ENCODE measurements at regions not wholly inside any gene's neighbourhood (a gene's known extent, or its start where the extent isn't known, plus 50 kb on each side); places are given as distances from the start of the nearest gene placed in this dataset.

DNA sequence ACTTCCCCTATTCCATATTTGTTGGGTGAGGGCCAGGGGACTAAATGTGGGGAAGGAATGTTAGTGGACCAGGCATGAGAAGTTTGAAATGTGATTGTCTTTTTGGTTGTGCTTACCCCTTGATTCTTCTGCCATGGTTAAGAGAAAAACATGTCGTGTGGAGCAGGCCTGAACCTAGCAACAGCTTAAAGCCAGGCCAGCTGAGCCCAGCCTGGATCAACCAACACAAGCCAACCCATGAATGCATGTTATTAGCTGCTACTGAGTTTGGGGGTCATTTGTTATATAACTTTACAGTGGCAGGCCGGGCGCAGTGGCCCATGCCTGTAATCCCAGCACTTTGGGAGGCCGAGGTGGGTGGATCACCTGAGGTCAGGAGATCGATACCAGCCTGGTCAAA lies 52.4 kb upstream of the TRIO start:
- Histone ChIP-seq H3K9me3 (ENCODE audit: control insufficient read depth, low read length) (no peaks in the 10 kb centered on the region), H3K27me3 (ENCODE audit: control insufficient read depth, insufficient read depth, low read length, poor library complexity, severe bottlenecking) (no peaks in the 10 kb centered on the region), H3K27ac (ENCODE audit: insufficient read depth, low read depth, low read length, poor library complexity, severe bottlenecking) (no peak overlapping the region), H3K4me3 (ENCODE audit: insufficient read depth, low read depth, low read length) (no peak overlapping the region), H3K4me1 (ENCODE audit: control insufficient read depth, insufficient read depth, low read length) (peaks cover 6% of the 10 kb centered on the region), H3K36me3 (ENCODE audit: control insufficient read depth, insufficient read depth, low read length) (no peaks in the 10 kb centered on the region)
- 95 to 98% methylated on average over 5 of the region's 5 CpGs for WGBS, 2 experiments

DNA sequence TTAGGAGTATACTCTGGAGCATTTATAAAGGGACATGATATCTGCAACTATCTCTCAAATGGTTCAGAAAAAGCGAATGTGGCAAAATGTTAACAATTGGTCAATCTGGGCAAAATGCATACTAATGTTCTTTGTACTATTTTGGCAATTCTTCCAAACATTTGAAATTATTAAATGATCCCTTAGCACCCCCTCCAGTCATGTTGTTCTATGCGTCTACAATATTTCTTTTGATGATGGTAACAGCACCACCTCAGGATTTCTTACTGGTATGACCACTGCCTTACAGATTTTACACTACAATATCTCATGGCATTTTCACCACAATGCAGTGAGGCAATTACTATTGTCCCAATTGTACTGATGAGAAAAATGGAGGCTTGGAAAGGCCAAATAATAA lies 52.9 kb upstream of the TRIO start:
- no peaks in the 10 kb centered on the region for H3K27me3 ChIP-seq (ENCODE audit: control insufficient read depth, insufficient read depth, low read length, poor library complexity, severe bottlenecking)

DNA sequence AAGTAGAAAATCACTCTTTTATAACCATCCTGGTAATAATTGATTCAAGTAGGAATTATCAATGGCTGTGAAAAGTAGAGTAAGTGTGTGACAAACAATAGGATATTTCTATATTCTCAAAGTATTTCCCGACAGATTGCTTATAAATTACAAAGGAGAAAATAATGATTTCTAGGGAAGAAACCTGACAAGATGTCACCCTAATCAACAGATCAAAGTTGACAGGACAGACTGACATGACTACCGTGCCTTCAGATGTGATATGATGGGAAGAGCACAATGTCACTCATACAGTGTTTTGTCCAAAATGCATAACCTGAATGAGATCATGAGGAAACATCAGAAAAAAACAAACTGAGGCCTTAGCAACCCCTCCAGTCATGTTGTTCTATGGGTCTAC lies 53.9 kb upstream of the TRIO start:
- no peaks in the 10 kb centered on the region for H3K27me3 ChIP-seq (ENCODE audit: control insufficient read depth, insufficient read depth, low read length, poor library complexity, severe bottlenecking)
- H3K9me3 ChIP-seq (ENCODE audit: control insufficient read depth, low read length) = no peaks in the 10 kb centered on the region
- no peaks in the 10 kb centered on the region for H3K36me3 ChIP-seq (ENCODE audit: control insufficient read depth, insufficient read depth, low read length)
- WGBS, 2 experiments = 94 to 100% methylated on average over 2 of the region's 2 CpGs
- H3K4me1 ChIP-seq (ENCODE audit: control insufficient read depth, insufficient read depth, low read length) = peaks cover 6% of the 10 kb centered on the region
- no peak overlapping the region for H3K4me3 ChIP-seq (ENCODE audit: insufficient read depth, low read depth, low read length)
- H3K27ac ChIP-seq (ENCODE audit: insufficient read depth, low read depth, low read length, poor library complexity, severe bottlenecking) = no peak overlapping the region

More for the DNA sequence above, 52.9 kb upstream of the TRIO start:
- no peaks in the 10 kb centered on the region for H3K9me3 ChIP-seq (ENCODE audit: control insufficient read depth, low read length)
- H3K27ac ChIP-seq (ENCODE audit: insufficient read depth, low read depth, low read length, poor library complexity, severe bottlenecking) = no peak overlapping the region
- 82 to 95% methylated on average over 2 of the region's 2 CpGs for WGBS, 2 experiments
- peaks cover 6% of the 10 kb centered on the region for H3K4me1 ChIP-seq (ENCODE audit: control insufficient read depth, insufficient read depth, low read length)
- no peaks in the 10 kb centered on the region for H3K36me3 ChIP-seq (ENCODE audit: control insufficient read depth, insufficient read depth, low read length)
- H3K4me3 ChIP-seq (ENCODE audit: insufficient read depth, low read depth, low read length) = no peak overlapping the region

DNA sequence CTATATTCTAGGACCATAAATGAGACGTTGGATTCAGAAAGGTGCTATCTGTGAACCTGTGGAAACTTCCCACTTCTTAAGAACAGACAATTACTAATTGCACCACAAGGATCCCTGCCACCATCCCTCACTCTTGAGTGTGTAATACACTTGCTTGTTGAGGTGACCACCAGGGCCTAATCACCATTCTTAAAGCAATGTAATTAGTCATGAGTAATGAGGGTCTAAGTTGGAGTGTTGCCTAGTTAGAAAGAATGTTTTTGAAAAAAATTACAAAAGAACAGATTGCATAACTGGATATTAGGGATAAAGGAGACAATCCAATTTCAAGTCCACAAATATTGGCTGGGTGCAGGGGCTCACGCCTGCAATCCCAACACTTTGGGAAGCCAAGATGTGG lies 56.9 kb upstream of the TRIO start:
- H3K4me3 ChIP-seq (ENCODE audit: insufficient read depth, low read depth, low read length) = no peak overlapping the region
- no peaks in the 10 kb centered on the region for H3K9me3 ChIP-seq (ENCODE audit: control insufficient read depth, low read length)
- H3K36me3 ChIP-seq (ENCODE audit: control insufficient read depth, insufficient read depth, low read length) = no peaks in the 10 kb centered on the region
- 90 to 100% methylated on average over 2 of the region's 2 CpGs for WGBS, 2 experiments
- H3K27me3 ChIP-seq (ENCODE audit: control insufficient read depth, insufficient read depth, low read length, poor library complexity, severe bottlenecking) = no peaks in the 10 kb centered on the region
- no peaks in the 10 kb centered on the region for H3K4me1 ChIP-seq (ENCODE audit: control insufficient read depth, insufficient read depth, low read length)
- H3K27ac ChIP-seq (ENCODE audit: insufficient read depth, low read depth, low read length, poor library complexity, severe bottlenecking) = no peak overlapping the region

DNA sequence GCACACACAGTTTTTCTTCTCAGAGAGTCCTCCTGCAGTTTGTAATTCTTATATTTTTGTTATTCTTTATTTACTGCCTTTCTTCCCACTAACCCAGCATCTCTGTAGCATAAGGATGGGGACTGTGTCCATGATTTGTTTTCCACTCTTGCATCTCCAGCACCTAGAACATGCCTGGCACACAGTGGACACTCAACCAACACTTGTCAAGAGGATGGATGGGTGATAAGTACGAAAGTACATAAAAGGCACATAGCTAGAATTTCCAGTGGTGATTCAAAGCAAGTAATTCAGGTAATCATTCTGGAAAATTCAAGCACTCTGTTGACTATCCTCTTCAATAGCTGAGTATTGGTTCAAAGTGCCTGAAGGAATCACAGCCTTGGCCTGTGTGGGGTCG lies 60.2 kb upstream of the TRIO start:
- H3K4me1 ChIP-seq (ENCODE audit: control insufficient read depth, insufficient read depth, low read length) = no peaks in the 10 kb centered on the region
- no peaks in the 10 kb centered on the region for H3K9me3 ChIP-seq (ENCODE audit: control insufficient read depth, low read length)
- H3K27me3 ChIP-seq (ENCODE audit: control insufficient read depth, insufficient read depth, low read length, poor library complexity, severe bottlenecking) = no peaks in the 10 kb centered on the region
- no peaks in the 10 kb centered on the region for H3K36me3 ChIP-seq (ENCODE audit: control insufficient read depth, insufficient read depth, low read length)
- no peak overlapping the region for H3K4me3 ChIP-seq (ENCODE audit: insufficient read depth, low read depth, low read length)
- 95 to 97% methylated on average over 2 of the region's 2 CpGs for WGBS, 2 experiments
- H3K27ac ChIP-seq (ENCODE audit: insufficient read depth, low read depth, low read length, poor library complexity, severe bottlenecking) = no peak overlapping the region

DNA sequence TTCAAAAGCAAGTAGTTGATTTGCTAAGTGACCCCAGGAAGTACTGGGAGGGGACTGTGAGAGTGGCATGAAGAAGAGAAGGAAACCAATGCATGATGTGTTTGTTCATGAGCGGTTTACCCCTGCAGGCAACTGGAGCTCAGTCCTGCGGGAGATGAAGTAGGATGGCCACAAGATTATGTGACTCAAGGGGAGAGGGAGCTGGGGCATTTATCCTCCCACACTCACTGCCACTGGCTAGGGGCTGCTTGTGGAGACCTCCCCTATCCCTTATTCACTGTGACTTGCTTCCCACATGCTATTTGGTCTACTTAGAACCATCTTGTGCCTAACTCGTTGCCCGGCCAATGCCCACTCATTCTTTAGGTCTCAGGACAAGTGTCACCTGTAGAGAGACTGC lies 60.6 kb upstream of the TRIO start:
- no peaks in the 10 kb centered on the region for H3K36me3 ChIP-seq (ENCODE audit: control insufficient read depth, insufficient read depth, low read length)
- H3K27me3 ChIP-seq (ENCODE audit: control insufficient read depth, insufficient read depth, low read length, poor library complexity, severe bottlenecking) = no peaks in the 10 kb centered on the region
- H3K4me1 ChIP-seq (ENCODE audit: control insufficient read depth, insufficient read depth, low read length) = no peaks in the 10 kb centered on the region
- no peak overlapping the region for H3K27ac ChIP-seq (ENCODE audit: insufficient read depth, low read depth, low read length, poor library complexity, severe bottlenecking)
- H3K4me3 ChIP-seq (ENCODE audit: insufficient read depth, low read depth, low read length) = no peak overlapping the region
- no peaks in the 10 kb centered on the region for H3K9me3 ChIP-seq (ENCODE audit: control insufficient read depth, low read length)
- WGBS, 2 experiments = 69 to 72% methylated on average over 4 of the region's 4 CpGs

DNA sequence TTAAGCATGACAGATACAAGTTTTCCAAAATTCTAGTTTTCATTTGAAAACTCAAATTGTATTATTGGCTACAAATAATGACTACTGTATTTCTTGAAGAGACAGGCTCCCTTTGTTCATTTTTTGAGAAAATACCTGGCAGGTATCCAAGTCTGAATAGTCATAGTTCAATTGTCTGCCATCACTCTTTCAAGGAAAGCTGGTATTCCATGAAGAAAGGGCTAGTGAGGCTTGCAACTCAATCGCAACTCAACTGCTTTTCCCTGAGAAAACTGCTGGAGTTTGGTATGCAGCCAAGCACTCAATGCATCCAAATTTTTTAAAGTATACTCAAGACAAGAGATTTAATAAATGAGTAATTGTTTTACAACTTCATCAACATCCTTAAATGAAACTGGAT lies 61.4 kb upstream of the TRIO start:
- no peaks in the 10 kb centered on the region for H3K27me3 ChIP-seq (ENCODE audit: control insufficient read depth, insufficient read depth, low read length, poor library complexity, severe bottlenecking)
- H3K27ac ChIP-seq (ENCODE audit: insufficient read depth, low read depth, low read length, poor library complexity, severe bottlenecking) = no peak overlapping the region
- no peaks in the 10 kb centered on the region for H3K4me1 ChIP-seq (ENCODE audit: control insufficient read depth, insufficient read depth, low read length)
- 92% methylated on average over 1 of the region's 1 CpG for WGBS, 2 experiments
- H3K9me3 ChIP-seq (ENCODE audit: control insufficient read depth, low read length) = no peaks in the 10 kb centered on the region
- no peaks in the 10 kb centered on the region for H3K36me3 ChIP-seq (ENCODE audit: control insufficient read depth, insufficient read depth, low read length)
- H3K4me3 ChIP-seq (ENCODE audit: insufficient read depth, low read depth, low read length) = no peak overlapping the region

DNA sequence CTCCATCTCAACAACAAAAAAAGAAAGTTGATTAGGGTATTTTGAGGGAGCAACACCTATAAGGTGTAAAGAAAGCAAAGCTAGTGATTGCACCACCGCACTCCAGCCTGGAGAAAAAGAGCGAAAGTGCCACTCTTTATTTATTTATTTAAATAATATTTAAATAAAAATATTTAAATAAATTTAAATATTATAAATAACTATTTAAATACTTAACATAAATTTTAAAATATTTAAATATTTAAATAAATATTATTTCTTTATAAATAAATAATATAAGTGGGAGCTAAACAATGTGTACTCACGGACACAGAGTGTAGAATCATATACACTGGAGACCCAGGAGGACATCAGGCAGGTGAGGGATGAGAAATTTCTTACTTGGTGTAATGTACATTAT lies 64.4 kb upstream of the TRIO start:
- peaks cover 3% of the 10 kb centered on the region for H3K4me1 ChIP-seq (ENCODE audit: control insufficient read depth, insufficient read depth, low read length)
- 83 to 87% methylated on average over 1 to 2 of the region's 3 CpGs for WGBS, 2 experiments

DNA sequence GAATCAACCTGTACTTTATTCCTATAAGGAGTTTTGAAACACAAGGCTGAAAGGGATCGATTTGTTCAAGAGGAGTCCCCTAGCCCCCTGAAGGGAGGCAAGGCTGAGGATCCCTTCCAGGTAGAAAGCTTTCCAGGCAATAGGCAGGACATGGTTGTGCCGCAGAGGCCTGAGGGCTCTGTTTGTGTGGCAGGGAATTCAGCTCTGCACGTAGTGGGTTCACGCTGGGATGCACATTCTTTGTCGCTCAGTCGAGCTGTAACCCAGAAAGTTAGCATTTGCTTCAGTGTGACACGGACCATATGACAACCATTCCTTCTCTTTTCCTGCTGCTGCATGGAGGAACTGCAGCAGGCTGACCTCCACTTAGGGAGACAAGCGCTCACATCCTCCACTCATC lies 65.6 kb upstream of the TRIO start:
- Histone ChIP-seq H3K27me3 (ENCODE audit: control insufficient read depth, insufficient read depth, low read length, poor library complexity, severe bottlenecking) (no peaks in the 10 kb centered on the region), H3K4me1 (ENCODE audit: control insufficient read depth, insufficient read depth, low read length) (peaks cover 3% of the 10 kb centered on the region), H3K4me3 (ENCODE audit: insufficient read depth, low read depth, low read length) (no peak overlapping the region), H3K27ac (ENCODE audit: insufficient read depth, low read depth, low read length, poor library complexity, severe bottlenecking) (no peak overlapping the region), H3K36me3 (ENCODE audit: control insufficient read depth, insufficient read depth, low read length) (no peaks in the 10 kb centered on the region), H3K9me3 (ENCODE audit: control insufficient read depth, low read length) (no peaks in the 10 kb centered on the region)
- WGBS, 2 experiments = 67 to 78% methylated on average over 8 of the region's 8 CpGs

More for the DNA sequence above, 64.4 kb upstream of the TRIO start:
- no peak overlapping the region for H3K27ac ChIP-seq (ENCODE audit: insufficient read depth, low read depth, low read length, poor library complexity, severe bottlenecking)
- no peaks in the 10 kb centered on the region for H3K36me3 ChIP-seq (ENCODE audit: control insufficient read depth, insufficient read depth, low read length)
- no peaks in the 10 kb centered on the region for H3K27me3 ChIP-seq (ENCODE audit: control insufficient read depth, insufficient read depth, low read length, poor library complexity, severe bottlenecking)
- no peak overlapping the region for H3K4me3 ChIP-seq (ENCODE audit: insufficient read depth, low read depth, low read length)
- no peaks in the 10 kb centered on the region for H3K9me3 ChIP-seq (ENCODE audit: control insufficient read depth, low read length)

DNA sequence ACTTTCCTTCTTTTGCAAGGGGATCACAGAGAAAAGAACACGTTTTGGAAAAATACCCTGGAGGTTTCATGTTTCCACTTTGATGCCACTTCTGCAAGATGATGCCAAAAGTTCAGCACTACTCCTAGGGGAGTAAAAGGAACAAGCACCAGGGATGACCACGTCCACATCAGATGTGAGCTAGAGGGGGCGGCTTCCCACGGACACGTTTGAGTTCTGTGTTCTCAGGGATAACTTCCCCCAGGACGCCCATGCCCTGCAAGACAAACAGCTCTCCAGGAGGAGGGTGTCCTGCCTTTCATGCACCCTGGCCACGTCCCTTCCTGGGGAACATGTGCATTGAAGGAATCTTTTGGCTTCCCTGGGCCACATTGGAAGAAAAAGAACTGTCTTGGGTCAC lies 66.6 kb upstream of the TRIO start:
- 84 to 86% methylated on average over 7 of the region's 7 CpGs for WGBS, 2 experiments
- Histone ChIP-seq H3K4me3 (ENCODE audit: insufficient read depth, low read depth, low read length) (no peak overlapping the region), H3K27me3 (ENCODE audit: control insufficient read depth, insufficient read depth, low read length, poor library complexity, severe bottlenecking) (no peaks in the 10 kb centered on the region), H3K4me1 (ENCODE audit: control insufficient read depth, insufficient read depth, low read length) (peaks cover 3% of the 10 kb centered on the region), H3K36me3 (ENCODE audit: control insufficient read depth, insufficient read depth, low read length) (no peaks in the 10 kb centered on the region), H3K27ac (ENCODE audit: insufficient read depth, low read depth, low read length, poor library complexity, severe bottlenecking) (no peak overlapping the region), H3K9me3 (ENCODE audit: control insufficient read depth, low read length) (no peaks in the 10 kb centered on the region)

DNA sequence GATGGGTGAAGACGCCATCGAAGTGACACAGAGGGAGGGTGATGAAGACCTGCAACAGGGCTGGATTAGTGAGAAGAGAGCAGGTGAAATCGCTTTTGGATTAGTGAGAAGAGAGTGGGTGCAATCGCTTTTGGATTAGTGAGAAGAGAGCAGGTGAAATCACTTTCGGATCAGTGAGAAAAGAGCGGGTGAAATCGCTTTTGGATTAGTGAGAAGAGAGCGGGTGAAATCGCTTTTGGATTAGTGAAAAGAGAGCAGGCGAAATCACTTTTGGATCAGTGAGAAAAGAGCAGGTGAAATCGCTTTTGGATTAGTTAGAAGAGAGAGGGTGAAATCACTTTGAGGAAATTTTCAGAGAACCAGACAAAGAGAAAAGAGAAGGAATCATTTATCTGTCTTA lies 67.2 kb upstream of the TRIO start:
- WGBS, 2 experiments = 94 to 95% methylated on average over 11 of the region's 11 CpGs
- peaks cover 3% of the 10 kb centered on the region for H3K4me1 ChIP-seq (ENCODE audit: control insufficient read depth, insufficient read depth, low read length)
- H3K9me3 ChIP-seq (ENCODE audit: control insufficient read depth, low read length) = no peaks in the 10 kb centered on the region
- H3K27me3 ChIP-seq (ENCODE audit: control insufficient read depth, insufficient read depth, low read length, poor library complexity, severe bottlenecking) = no peaks in the 10 kb centered on the region
- no peaks in the 10 kb centered on the region for H3K36me3 ChIP-seq (ENCODE audit: control insufficient read depth, insufficient read depth, low read length)
- H3K4me3 ChIP-seq (ENCODE audit: insufficient read depth, low read depth, low read length) = no peak overlapping the region
- H3K27ac ChIP-seq (ENCODE audit: insufficient read depth, low read depth, low read length, poor library complexity, severe bottlenecking) = no peak overlapping the region

All from ectodermal cell (in vitro differentiated cells).